MCF 10A (cell line): ENCODE measurements at regions not wholly inside any gene's neighbourhood (a gene's known extent, or its start where the extent isn't known, plus 50 kb on each side); places are given as distances from the start of the nearest gene placed in this dataset.

Experiments used
- BruUV-seq: library from RNA; stranded (reverse); fragments of 400-500 nt; replicated peaks from 2 replicates; lab custom pipeline; 2021; lab: Mats Ljungman, UMichigan
- CTCF ChIA-PET: fragments of 300-600 bp; sonication (Branson Sonifier 250); formaldehyde crosslinking; extraction: SDS; loops from one replicate; lab custom pipeline; 2021; ENCODE audit warnings: antibody characterized with exemption, inconsistent platforms; lab: Yijun Ruan, JAX
- POLR2A ChIA-PET: fragments of 300-600, 350-650 bp; sonication (Branson Sonifier 250); formaldehyde crosslinking; extraction: SDS; loops from one replicate; lab custom pipeline; 2020; ENCODE audit warnings: antibody characterized with exemption, inconsistent platforms; lab: Yijun Ruan, JAX
- DNase-seq: peaks from one replicate; pipeline ENCODE4 v3.0.0-alpha.2; 2018; ENCODE audit not compliant: unreplicated experiment
- H3K27ac Mint-ChIP-seq: one replicate; pipeline ENCODE4 v1.8.0; 2022; ENCODE audit warnings: mild to moderate bottlenecking, low read depth, mixed read lengths; ENCODE audit not compliant: unreplicated experiment
- H3K27me3 Mint-ChIP-seq: one replicate; pipeline ENCODE4 v1.8.0; 2022; ENCODE audit warnings: mixed read lengths; ENCODE audit not compliant: insufficient read depth, unreplicated experiment
- H3K36me3 Mint-ChIP-seq: one replicate; pipeline ENCODE4 v1.8.0; 2022; ENCODE audit warnings: mild to moderate bottlenecking, moderate library complexity, mixed read lengths; ENCODE audit not compliant: insufficient read depth, unreplicated experiment
- H3K4me1 Mint-ChIP-seq: one replicate; pipeline ENCODE4 v1.8.0; 2022; ENCODE audit warnings: mixed read lengths; ENCODE audit not compliant: insufficient read depth, unreplicated experiment
- H3K4me3 Mint-ChIP-seq: one replicate; pipeline ENCODE4 v1.8.0; 2022; ENCODE audit warnings: mild to moderate bottlenecking, moderate library complexity, mixed read lengths; ENCODE audit not compliant: unreplicated experiment
- H3K9me3 Mint-ChIP-seq: one replicate; pipeline ENCODE4 v1.8.0; 2022; ENCODE audit warnings: mixed read lengths; ENCODE audit not compliant: unreplicated experiment
- intact Hi-C: fragments of 100-400 bp; cut with micrococcal nuclease; formaldehyde crosslinking; loops from 2 replicates; pipeline ENCODE4 v1.14.1; 2022
- TF ChIP-seq, protein P1 (sequence below): fragments of 200-600 bp; IDR thresholded peaks from one replicate; pipeline ENCODE4 v1.8.0; 2022; ENCODE audit warnings: antibody characterized with exemption, mild to moderate bottlenecking; ENCODE audit not compliant: unreplicated experiment

DNA sequence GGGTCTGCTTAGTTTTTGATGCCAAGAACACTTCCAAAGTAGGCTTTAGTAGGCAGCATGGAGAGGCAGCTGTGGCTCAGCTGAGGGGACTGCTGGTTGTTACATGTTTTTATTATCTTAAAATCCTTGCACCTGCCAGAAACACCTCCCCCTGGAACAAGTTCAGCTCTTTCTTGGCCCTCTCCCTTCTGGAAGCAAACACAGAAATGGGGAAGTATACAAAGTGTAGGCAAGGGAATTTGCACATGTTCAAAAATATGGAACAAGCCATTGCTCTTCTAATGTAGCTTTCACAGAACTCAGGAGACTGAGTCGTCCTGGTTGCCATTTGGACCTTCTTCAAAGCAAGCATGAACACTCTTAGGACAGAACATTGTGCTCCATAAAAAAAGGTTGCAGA, 169.1 kb upstream of the SEMA6D start:
- Mint-ChIP-seq H3K4me3 (no peak overlapping the region), H3K4me1 (no peaks in the 10 kb centered on the region), H3K36me3 (no peaks in the 10 kb centered on the region), H3K9me3 (no peaks in the 10 kb centered on the region), H3K27ac (no peak overlapping the region), H3K27me3 (no peaks in the 10 kb centered on the region)
- ChIA-PET CTCF (interaction anchor here (0.6 to 1.0 kb wide), 3 partner anchors 9 to 170 kb away, joined by 3 to 4 read pairs (median 4); no protein-coding TSS in a partner anchor), POLR2A (interaction anchor here (0.8 kb wide), 1 partner anchor 202 kb away, joined by 3 read pairs; no protein-coding TSS in a partner anchor)
- intact Hi-C loops: no loop called here
- DNase-seq: no peak
- BruUV-seq: no TSS peak
- TF ChIP-seq, protein P1, sequence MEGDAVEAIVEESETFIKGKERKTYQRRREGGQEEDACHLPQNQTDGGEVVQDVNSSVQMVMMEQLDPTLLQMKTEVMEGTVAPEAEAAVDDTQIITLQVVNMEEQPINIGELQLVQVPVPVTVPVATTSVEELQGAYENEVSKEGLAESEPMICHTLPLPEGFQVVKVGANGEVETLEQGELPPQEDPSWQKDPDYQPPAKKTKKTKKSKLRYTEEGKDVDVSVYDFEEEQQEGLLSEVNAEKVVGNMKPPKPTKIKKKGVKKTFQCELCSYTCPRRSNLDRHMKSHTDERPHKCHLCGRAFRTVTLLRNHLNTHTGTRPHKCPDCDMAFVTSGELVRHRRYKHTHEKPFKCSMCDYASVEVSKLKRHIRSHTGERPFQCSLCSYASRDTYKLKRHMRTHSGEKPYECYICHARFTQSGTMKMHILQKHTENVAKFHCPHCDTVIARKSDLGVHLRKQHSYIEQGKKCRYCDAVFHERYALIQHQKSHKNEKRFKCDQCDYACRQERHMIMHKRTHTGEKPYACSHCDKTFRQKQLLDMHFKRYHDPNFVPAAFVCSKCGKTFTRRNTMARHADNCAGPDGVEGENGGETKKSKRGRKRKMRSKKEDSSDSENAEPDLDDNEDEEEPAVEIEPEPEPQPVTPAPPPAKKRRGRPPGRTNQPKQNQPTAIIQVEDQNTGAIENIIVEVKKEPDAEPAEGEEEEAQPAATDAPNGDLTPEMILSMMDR: no peak

DNA sequence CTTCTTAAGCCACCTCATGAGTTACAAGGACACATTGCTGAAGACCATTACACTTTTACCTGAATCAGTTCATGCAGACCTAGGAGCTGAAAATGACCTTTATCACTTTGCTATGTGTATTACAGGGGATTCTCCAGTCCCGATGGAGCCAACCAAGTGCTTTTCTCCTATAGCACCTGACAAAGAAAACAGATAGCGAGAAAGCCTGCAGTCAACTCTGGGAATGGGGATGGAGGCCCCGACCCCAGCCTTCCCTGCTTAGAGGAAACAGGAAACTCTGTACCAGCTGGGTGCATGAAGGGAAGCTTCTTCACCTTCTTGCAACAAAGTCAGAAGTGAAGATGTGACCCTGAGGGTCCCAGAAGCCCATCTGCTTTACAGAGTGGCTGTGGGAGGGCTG, 168.3 kb upstream of the SEMA6D start:
- H3K4me3 Mint-ChIP-seq: no peak overlapping the region
- no peaks in the 10 kb centered on the region for H3K9me3 Mint-ChIP-seq
- H3K4me1 Mint-ChIP-seq: no peaks in the 10 kb centered on the region
- H3K36me3 Mint-ChIP-seq: no peaks in the 10 kb centered on the region
- no peaks in the 10 kb centered on the region for H3K27me3 Mint-ChIP-seq
- no peak overlapping the region for H3K27ac Mint-ChIP-seq
- CTCF ChIA-PET: no interaction called here
- BruUV-seq: no TSS peak
- POLR2A ChIA-PET: no interaction called here
- TF ChIP-seq, protein P1: no peak
- intact Hi-C loops: no loop called here
- DNase-seq: no peak

DNA sequence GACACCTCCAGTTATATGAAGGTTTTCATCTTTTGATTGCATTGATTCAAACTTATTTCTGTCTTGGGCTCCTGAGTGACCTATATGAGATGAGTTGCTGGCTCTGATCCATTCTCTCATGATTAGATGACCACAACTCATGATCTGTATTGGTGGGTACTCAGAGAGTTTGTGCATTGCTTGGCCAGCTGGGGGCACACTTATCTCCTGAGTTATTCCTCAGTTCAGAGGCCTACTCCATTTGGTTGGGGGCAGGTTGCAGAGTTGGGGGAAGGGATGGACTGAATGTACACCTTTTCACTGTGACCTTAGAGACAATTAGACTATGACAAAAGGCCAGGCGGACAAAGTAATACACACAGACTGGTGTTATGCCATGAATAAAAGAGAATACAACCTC, 166.2 kb upstream of the SEMA6D start:
- no peaks in the 10 kb centered on the region for H3K9me3 Mint-ChIP-seq
- TF ChIP-seq, protein P1: no peak
- H3K4me1 Mint-ChIP-seq: no peaks in the 10 kb centered on the region
- ChIA-PET CTCF (interaction anchor here (0.6 to 0.7 kb wide), 3 partner anchors 9 to 546 kb away, joined by 3 to 7 read pairs (median 3); no protein-coding TSS in a partner anchor), POLR2A (no interaction called here)
- H3K36me3 Mint-ChIP-seq: no peaks in the 10 kb centered on the region
- H3K27me3 Mint-ChIP-seq: no peaks in the 10 kb centered on the region
- no peak for DNase-seq
- no peak overlapping the region for H3K27ac Mint-ChIP-seq
- BruUV-seq: no TSS peak
- no peak overlapping the region for H3K4me3 Mint-ChIP-seq
- intact Hi-C loops: no loop called here

DNA sequence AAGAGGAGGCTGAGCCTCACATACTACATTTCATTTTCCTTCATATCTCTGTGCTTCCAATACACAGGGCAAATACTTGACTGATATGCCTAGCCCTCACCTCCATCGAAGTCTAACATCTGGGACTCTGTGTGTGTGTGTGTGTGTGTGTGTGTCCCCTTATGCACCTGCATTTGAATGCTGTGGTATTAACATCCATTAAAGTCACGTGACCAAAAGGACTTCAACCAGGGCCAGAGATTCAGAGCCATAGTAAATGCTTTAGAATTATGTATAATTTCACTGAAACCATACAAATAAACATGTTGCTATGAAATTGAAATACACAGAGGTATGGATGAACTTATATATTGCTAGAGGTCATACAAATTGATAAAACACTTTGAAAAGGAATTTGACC, 165.8 kb upstream of the SEMA6D start:
- H3K9me3 Mint-ChIP-seq: no peaks in the 10 kb centered on the region
- ChIA-PET CTCF (interaction anchor here (0.6 to 0.7 kb wide), 2 partner anchors 10 to 225 kb away, joined by 3 read pairs; no protein-coding TSS in a partner anchor), POLR2A (no interaction called here)
- no peaks in the 10 kb centered on the region for H3K27me3 Mint-ChIP-seq
- H3K4me1 Mint-ChIP-seq: no peaks in the 10 kb centered on the region
- H3K27ac Mint-ChIP-seq: no peak overlapping the region
- H3K4me3 Mint-ChIP-seq: no peak overlapping the region
- BruUV-seq: no TSS peak
- TF ChIP-seq, protein P1: no peak
- no peaks in the 10 kb centered on the region for H3K36me3 Mint-ChIP-seq
- DNase-seq: no peak
- intact Hi-C loops: no loop called here
